HEK293 (cell line): ENCODE measurements at regions not wholly inside any gene's neighbourhood (a gene's known extent, or its start where the extent isn't known, plus 50 kb on each side); places are given as distances from the start of the nearest gene placed in this dataset.

Experiments used
- CTCF ChIA-PET: fragments of 350-600 bp; formaldehyde crosslinking; extraction: SDS; loops from one replicate; lab custom pipeline; 2021; ENCODE audit warnings: antibody characterized with exemption; lab: Yijun Ruan, JAX
- POLR2A ChIA-PET: fragments of 300-600 bp; formaldehyde crosslinking; extraction: SDS; loops from one replicate; lab custom pipeline; 2020; ENCODE audit warnings: antibody characterized with exemption, inconsistent platforms; lab: Yijun Ruan, JAX
- H3K27ac ChIP-seq: fragments of 200-500 bp; sonication (Bioruptor generic); 2 replicates; pipeline ENCODE4 v1.5.1; 2014; ENCODE audit warnings: low read depth, low read length, control low read depth, inconsistent platforms; ENCODE audit errors: extremely low read depth
- H3K36me3 ChIP-seq, 2 experiments: fragments of 200-500 bp in 1 of 2; sonication (Bioruptor generic) in 1 of 2; 1 replicate in 1 of 2; 2 replicates in 1 of 2; pipeline ENCODE4 v1.5.1; 2014 to 2017; ENCODE audit warnings: inconsistent platforms in 2 of 2, low read length in 2 of 2; ENCODE audit not compliant: control insufficient read depth in 2 of 2, insufficient read depth in 1 of 2
- H3K4me1 ChIP-seq: fragments of 200-500 bp; sonication (Bioruptor generic); 2 replicates; pipeline ENCODE4 v1.5.1; 2014; ENCODE audit warnings: mild to moderate bottlenecking, low read length, inconsistent platforms; ENCODE audit not compliant: control insufficient read depth, insufficient read depth
- H3K4me3 ChIP-seq: 2 replicates; pipeline ENCODE4 v1.5.1; 2011; ENCODE audit warnings: low read depth, mild to moderate bottlenecking, control low read depth, low read length, moderate library complexity
- H3K9me3 ChIP-seq: fragments of 200-500 bp; sonication (Bioruptor generic); 2 replicates; pipeline ENCODE4 v1.5.1; 2014; ENCODE audit warnings: low read depth, low read length, inconsistent platforms; ENCODE audit not compliant: control insufficient read depth, insufficient read depth
- HOXA7 ChIP-seq: sonication (generic); formaldehyde crosslinking; IDR thresholded peaks from 2 replicates; pipeline ENCODE4 v1.8.1; 2022; ENCODE audit warnings: missing genetic modification reagents, borderline replicate concordance
- KLF16 ChIP-seq: fragments of 450-650 bp; formaldehyde crosslinking; IDR thresholded peaks from 2 replicates; pipeline ENCODE4 v1.5.1; 2017; ENCODE audit warnings: missing biosample characterization, missing genetic modification characterization
- SCRT2 ChIP-seq: fragments of 450-650 bp; formaldehyde crosslinking; IDR thresholded peaks from 2 replicates; pipeline ENCODE4 v1.5.1; 2016; ENCODE audit warnings: missing biosample characterization, missing genetic modification characterization
- ZNF132 ChIP-seq: fragments of 450-650 bp; formaldehyde crosslinking; IDR thresholded peaks from 2 replicates; pipeline ENCODE4 v1.5.1; 2017; ENCODE audit warnings: missing biosample characterization, missing genetic modification characterization, borderline replicate concordance
- ZNF354C ChIP-seq: fragments of 450-650 bp; formaldehyde crosslinking; IDR thresholded peaks from 2 replicates; pipeline ENCODE4 v1.5.1; 2016; ENCODE audit warnings: missing biosample characterization, missing genetic modification characterization, low read depth, borderline replicate concordance
- ZNF423 ChIP-seq: fragments of 450-650 bp; formaldehyde crosslinking; IDR thresholded peaks from 2 replicates; pipeline ENCODE4 v1.5.1; 2016; ENCODE audit warnings: missing biosample characterization, missing genetic modification characterization
- ZNF48 ChIP-seq: fragments of 450-650 bp; formaldehyde crosslinking; IDR thresholded peaks from 2 replicates; pipeline ENCODE4 v1.5.1; 2016; ENCODE audit warnings: missing biosample characterization, missing genetic modification characterization
- ZNF530 ChIP-seq: fragments of 450-650 bp; formaldehyde crosslinking; IDR thresholded peaks from 2 replicates; pipeline ENCODE4 v1.5.1; 2016; ENCODE audit warnings: low read depth, missing biosample characterization, missing genetic modification characterization
- ZNF548 ChIP-seq: fragments of 450-650 bp; formaldehyde crosslinking; IDR thresholded peaks from 2 replicates; pipeline ENCODE4 v1.5.1; 2016; ENCODE audit warnings: missing biosample characterization, missing genetic modification characterization
- ZNF837 ChIP-seq: fragments of 450-650 bp; formaldehyde crosslinking; IDR thresholded peaks from 2 replicates; pipeline ENCODE4 v1.5.1; 2016; ENCODE audit warnings: missing biosample characterization, missing genetic modification characterization
- ZXDB ChIP-seq: fragments of 450-650 bp; formaldehyde crosslinking; IDR thresholded peaks from 2 replicates; pipeline ENCODE4 v1.5.1; 2016; ENCODE audit warnings: missing biosample characterization, missing genetic modification characterization
- TF ChIP-seq, protein P1 (sequence below): fragments of 450-650 bp; formaldehyde crosslinking; IDR thresholded peaks from 2 replicates; pipeline ENCODE4 v1.5.1; 2016; ENCODE audit warnings: missing biosample characterization, missing genetic modification characterization
- TF ChIP-seq, protein P2 (sequence below): fragments of 450-650 bp; formaldehyde crosslinking; IDR thresholded peaks from 2 replicates; pipeline ENCODE4 v1.5.1; 2017; ENCODE audit warnings: missing biosample characterization, missing genetic modification characterization
- TF ChIP-seq, protein P3 (sequence below): fragments of 450-650 bp; formaldehyde crosslinking; IDR thresholded peaks from 2 replicates; pipeline ENCODE4 v1.5.1; 2016; ENCODE audit warnings: missing biosample characterization, missing genetic modification characterization

DNA sequence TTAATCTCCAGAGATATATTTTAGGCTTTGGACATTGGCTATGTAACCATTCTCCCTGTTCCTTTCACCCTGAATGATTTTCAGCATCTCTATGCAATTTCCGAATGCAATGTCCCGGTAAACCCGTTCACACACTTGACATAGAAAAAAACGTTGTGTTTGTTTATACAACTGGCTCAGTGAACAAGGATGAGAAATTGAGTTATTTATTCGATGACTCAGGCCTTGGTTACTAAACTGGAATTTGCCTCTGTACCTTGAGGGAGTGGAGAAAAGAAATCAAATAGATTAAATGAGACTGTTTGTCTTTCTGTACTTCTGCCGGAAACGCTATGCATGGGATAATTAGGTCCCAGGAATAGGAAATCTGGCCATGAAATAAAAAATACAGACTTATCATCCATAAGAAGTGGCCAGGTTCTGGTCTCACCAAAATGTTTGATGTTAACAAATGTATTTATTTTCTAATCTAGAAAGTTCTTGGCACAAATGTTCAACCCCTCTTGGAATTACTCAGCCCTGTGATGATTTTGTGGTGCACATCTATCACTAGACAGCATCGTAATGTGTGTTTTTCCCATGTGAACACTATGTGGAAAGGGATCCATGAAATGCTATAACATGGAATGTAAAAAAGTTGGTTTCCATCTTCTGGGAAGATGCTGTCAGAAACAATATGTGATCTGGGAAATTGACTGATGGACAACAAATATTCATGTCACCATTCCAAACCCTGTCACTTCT, 253.9 kb downstream of the DUSP10 start:
- TF ChIP-seq, protein P1, sequence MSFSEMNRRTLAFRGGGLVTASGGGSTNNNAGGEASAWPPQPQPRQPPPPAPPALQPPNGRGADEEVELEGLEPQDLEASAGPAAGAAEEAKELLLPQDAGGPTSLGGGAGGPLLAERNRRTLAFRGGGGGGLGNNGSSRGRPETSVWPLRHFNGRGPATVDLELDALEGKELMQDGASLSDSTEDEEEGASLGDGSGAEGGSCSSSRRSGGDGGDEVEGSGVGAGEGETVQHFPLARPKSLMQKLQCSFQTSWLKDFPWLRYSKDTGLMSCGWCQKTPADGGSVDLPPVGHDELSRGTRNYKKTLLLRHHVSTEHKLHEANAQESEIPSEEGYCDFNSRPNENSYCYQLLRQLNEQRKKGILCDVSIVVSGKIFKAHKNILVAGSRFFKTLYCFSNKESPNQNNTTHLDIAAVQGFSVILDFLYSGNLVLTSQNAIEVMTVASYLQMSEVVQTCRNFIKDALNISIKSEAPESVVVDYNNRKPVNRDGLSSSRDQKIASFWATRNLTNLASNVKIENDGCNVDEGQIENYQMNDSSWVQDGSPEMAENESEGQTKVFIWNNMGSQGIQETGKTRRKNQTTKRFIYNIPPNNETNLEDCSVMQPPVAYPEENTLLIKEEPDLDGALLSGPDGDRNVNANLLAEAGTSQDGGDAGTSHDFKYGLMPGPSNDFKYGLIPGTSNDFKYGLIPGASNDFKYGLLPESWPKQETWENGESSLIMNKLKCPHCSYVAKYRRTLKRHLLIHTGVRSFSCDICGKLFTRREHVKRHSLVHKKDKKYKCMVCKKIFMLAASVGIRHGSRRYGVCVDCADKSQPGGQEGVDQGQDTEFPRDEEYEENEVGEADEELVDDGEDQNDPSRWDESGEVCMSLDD = no peak
- TF ChIP-seq, protein P2, sequence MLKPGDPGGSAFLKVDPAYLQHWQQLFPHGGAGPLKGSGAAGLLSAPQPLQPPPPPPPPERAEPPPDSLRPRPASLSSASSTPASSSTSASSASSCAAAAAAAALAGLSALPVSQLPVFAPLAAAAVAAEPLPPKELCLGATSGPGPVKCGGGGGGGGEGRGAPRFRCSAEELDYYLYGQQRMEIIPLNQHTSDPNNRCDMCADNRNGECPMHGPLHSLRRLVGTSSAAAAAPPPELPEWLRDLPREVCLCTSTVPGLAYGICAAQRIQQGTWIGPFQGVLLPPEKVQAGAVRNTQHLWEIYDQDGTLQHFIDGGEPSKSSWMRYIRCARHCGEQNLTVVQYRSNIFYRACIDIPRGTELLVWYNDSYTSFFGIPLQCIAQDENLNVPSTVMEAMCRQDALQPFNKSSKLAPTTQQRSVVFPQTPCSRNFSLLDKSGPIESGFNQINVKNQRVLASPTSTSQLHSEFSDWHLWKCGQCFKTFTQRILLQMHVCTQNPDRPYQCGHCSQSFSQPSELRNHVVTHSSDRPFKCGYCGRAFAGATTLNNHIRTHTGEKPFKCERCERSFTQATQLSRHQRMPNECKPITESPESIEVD (tag by site-specific recombination) = peak; percentile 60
- TF ChIP-seq, all 188 proteins: peak for 1
- H3K9me3 ChIP-seq = no peaks in the 10 kb centered on the region
- peaks cover 4% of the 10 kb centered on the region; the same call in 1 of the 2 replicates for H3K4me1 ChIP-seq
- no peaks in the 10 kb centered on the region for H3K36me3 ChIP-seq
- H3K27ac ChIP-seq = no peak overlapping the region
- ChIA-PET POLR2A (no interaction called here), CTCF (no interaction called here)
- no peak overlapping the region for H3K4me3 ChIP-seq

DNA sequence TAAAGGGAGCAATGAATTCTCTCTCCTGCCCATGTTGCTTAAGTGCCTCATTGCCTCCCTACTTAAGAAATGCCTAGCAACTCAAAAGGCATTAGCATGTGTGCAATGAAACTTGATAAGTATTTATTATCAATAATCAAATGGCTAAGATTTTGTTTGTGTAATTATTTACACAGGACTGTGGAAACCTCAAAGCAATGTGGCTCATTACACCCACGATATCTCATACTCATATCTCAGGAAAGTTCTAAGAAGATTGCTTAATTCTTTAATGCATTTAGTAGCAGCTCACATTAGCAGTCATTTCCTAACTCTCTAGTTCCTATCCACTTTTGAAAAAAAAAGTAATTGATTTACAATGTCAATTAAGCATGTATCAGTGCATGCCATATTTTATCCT, 253.3 kb downstream of the DUSP10 start:
- CTCF ChIA-PET = no interaction called here
- POLR2A ChIA-PET = no interaction called here
- H3K4me1 ChIP-seq = peaks cover 4% of the 10 kb centered on the region; the same call in 1 of the 2 replicates
- no peak overlapping the region for H3K27ac ChIP-seq
- H3K9me3 ChIP-seq = no peaks in the 10 kb centered on the region
- no peaks in the 10 kb centered on the region for H3K36me3 ChIP-seq
- TF ChIP-seq ZNF354C (tag by site-specific recombination) (no peak), ZXDB (no peak), KLF16 (no peak), HOXA7 (CRISPR knock-in tag) (no peak), ZNF132 (no peak)
- H3K4me3 ChIP-seq = no peak overlapping the region

DNA sequence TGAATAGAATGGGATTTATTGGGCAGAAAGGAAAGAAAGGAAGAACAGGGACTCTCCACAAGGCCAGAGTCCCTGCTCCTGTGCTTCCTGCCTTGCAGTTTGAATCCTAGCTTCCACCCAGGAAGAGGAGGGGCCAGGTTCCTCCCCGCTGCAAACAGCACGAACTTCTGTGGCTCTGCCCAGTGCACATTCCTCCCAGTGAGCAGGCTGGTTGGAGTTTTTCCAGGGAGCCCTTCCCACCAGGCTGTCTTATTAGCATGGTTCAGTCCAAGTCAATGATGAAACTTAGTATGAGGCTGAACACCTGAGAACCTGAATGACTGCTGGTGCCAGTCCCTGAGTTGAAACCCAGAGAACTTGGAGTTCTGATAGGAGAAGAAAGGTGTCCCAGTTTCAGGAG, 247.2 kb downstream of the DUSP10 start:
- Histone ChIP-seq H3K4me3 (no peak overlapping the region), H3K9me3 (no peaks in the 10 kb centered on the region), H3K27ac (no peak overlapping the region)
- TF ChIP-seq ZNF530 (tag by site-specific recombination) (no peak), ZNF48 (tag by site-specific recombination) (no peak), SCRT2 (no peak), ZNF548 (tag by site-specific recombination) (no peak), ZNF837 (tag by site-specific recombination) (no peak), ZNF423 (tag by site-specific recombination) (no peak)
- TF ChIP-seq, protein P3, sequence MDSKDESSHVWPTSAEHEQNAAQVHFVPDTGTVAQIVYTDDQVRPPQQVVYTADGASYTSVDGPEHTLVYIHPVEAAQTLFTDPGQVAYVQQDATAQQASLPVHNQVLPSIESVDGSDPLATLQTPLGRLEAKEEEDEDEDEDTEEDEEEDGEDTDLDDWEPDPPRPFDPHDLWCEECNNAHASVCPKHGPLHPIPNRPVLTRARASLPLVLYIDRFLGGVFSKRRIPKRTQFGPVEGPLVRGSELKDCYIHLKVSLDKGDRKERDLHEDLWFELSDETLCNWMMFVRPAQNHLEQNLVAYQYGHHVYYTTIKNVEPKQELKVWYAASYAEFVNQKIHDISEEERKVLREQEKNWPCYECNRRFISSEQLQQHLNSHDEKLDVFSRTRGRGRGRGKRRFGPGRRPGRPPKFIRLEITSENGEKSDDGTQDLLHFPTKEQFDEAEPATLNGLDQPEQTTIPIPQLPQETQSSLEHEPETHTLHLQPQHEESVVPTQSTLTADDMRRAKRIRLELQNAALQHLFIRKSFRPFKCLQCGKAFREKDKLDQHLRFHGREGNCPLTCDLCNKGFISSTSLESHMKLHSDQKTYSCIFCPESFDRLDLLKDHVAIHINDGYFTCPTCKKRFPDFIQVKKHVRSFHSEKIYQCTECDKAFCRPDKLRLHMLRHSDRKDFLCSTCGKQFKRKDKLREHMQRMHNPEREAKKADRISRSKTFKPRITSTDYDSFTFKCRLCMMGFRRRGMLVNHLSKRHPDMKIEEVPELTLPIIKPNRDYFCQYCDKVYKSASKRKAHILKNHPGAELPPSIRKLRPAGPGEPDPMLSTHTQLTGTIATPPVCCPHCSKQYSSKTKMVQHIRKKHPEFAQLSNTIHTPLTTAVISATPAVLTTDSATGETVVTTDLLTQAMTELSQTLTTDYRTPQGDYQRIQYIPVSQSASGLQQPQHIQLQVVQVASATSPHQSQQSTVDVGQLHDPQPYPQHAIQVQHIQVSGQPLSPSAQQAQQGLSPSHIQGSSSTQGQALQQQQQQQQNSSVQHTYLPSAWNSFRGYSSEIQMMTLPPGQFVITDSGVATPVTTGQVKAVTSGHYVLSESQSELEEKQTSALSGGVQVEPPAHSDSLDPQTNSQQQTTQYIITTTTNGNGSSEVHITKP = peak; percentile 67
- TF ChIP-seq, all 188 proteins: peak for 1
- H3K4me1 ChIP-seq = no peaks in the 10 kb centered on the region
- ChIA-PET POLR2A (no interaction called here), CTCF (interaction anchor here (2.1 kb wide), 1 partner anchor 17 kb away, joined by 7 read pairs; no protein-coding TSS in a partner anchor)
- H3K36me3 ChIP-seq = no peaks in the 10 kb centered on the region
